ENCODE measurements at regions not wholly inside any gene's neighbourhood (a gene's known extent, or its start where the extent isn't known, plus 50 kb on each side); places are given as distances from the start of the nearest gene placed in this dataset.

- Histone ChIP-seq H2AFZ (ENCODE audit: low read length) (no peak overlapping the region), H3K9me3 (ENCODE audit: low read length) (peaks cover 4% of the 10 kb centered on the region; the same call in 1 of the 2 replicates), H3K4me2 (ENCODE audit: low read depth, low read length, poor library complexity, severe bottlenecking) (no peak overlapping the region), H3K27me3 (ENCODE audit: low read length) (no peaks in the 10 kb centered on the region), H3K79me2 (ENCODE audit: low read length) (no peaks in the 10 kb centered on the region), H3K4me3 (ENCODE audit: low read length) (no peak overlapping the region), H3K9me2 (replicated peaks; ENCODE audit: insufficient read depth, low read length) (peaks cover 4% of the 10 kb centered on the region; the same call in 1 of the 2 replicates), H4K20me1 (ENCODE audit: insufficient read depth, low read depth, low read length) (no peaks in the 10 kb centered on the region), H3K4me1 (ENCODE audit: low read length) (no peaks in the 10 kb centered on the region), H3K36me3 (ENCODE audit: insufficient read depth, low read length) (no peaks in the 10 kb centered on the region), H3K27ac (ENCODE audit: low read length) (no peak overlapping the region), H3K9ac (ENCODE audit: low read length) (no peak overlapping the region)
- DNase-seq, result no peak
Measured at GRCh38 chr2:52454962-52455361, 1312.6 kb upstream of the CHAC2 start.

GRCh38 chr2:52452201-52452600 is 1315.4 kb upstream of the CHAC2 start:
- Histone ChIP-seq H3K4me2 (ENCODE audit: low read depth, low read length, poor library complexity, severe bottlenecking) (no peak overlapping the region), H2AFZ (ENCODE audit: low read length) (no peak overlapping the region), H3K4me3 (ENCODE audit: low read length) (no peak overlapping the region)

GRCh38 chr2:52445686-52446085 is 1321.9 kb upstream of the CHAC2 start:
- Histone ChIP-seq H3K9ac (ENCODE audit: low read length) (no peak overlapping the region), H3K9me2 (replicated peaks; ENCODE audit: insufficient read depth, low read length) (no peaks in the 10 kb centered on the region), H3K4me3 (ENCODE audit: low read length) (no peak overlapping the region)

More at GRCh38 chr2:52452201-52452600, 1315.4 kb upstream of the CHAC2 start:
- no peak for DNase-seq
- Histone ChIP-seq H3K27me3 (ENCODE audit: low read length) (no peaks in the 10 kb centered on the region), H3K4me1 (ENCODE audit: low read length) (no peaks in the 10 kb centered on the region), H3K9me3 (ENCODE audit: low read length) (peaks cover 4% of the 10 kb centered on the region; the same call in 1 of the 2 replicates), H3K9ac (ENCODE audit: low read length) (no peak overlapping the region), H3K36me3 (ENCODE audit: insufficient read depth, low read length) (no peaks in the 10 kb centered on the region), H3K9me2 (replicated peaks; ENCODE audit: insufficient read depth, low read length) (peaks cover 4% of the 10 kb centered on the region; the same call in 1 of the 2 replicates), H3K27ac (ENCODE audit: low read length) (no peak overlapping the region), H4K20me1 (ENCODE audit: insufficient read depth, low read depth, low read length) (no peaks in the 10 kb centered on the region), H3K79me2 (ENCODE audit: low read length) (no peaks in the 10 kb centered on the region)

GRCh38 chr2:52431352-52431760 is 1336.2 kb upstream of the CHAC2 start:
- no peaks in the 10 kb centered on the region for H3K9me3 ChIP-seq (ENCODE audit: low read length)
- H4K20me1 ChIP-seq (ENCODE audit: insufficient read depth, low read depth, low read length), result no peaks in the 10 kb centered on the region
- DNase-seq, result no peak
- no peak overlapping the region for H3K4me2 ChIP-seq (ENCODE audit: low read depth, low read length, poor library complexity, severe bottlenecking)
- no peak overlapping the region for H2AFZ ChIP-seq (ENCODE audit: low read length)
- H3K36me3 ChIP-seq (ENCODE audit: insufficient read depth, low read length), result no peaks in the 10 kb centered on the region
- H3K79me2 ChIP-seq (ENCODE audit: low read length), result no peaks in the 10 kb centered on the region
- no peaks in the 10 kb centered on the region for H3K27me3 ChIP-seq (ENCODE audit: low read length)
- H3K9ac ChIP-seq (ENCODE audit: low read length), result no peak overlapping the region
- H3K27ac ChIP-seq (ENCODE audit: low read length), result no peak overlapping the region
- H3K4me3 ChIP-seq (ENCODE audit: low read length), result no peak overlapping the region
- H3K9me2 ChIP-seq (replicated peaks; ENCODE audit: insufficient read depth, low read length), result no peaks in the 10 kb centered on the region
- no peaks in the 10 kb centered on the region for H3K4me1 ChIP-seq (ENCODE audit: low read length)

More at GRCh38 chr2:52445686-52446085, 1321.9 kb upstream of the CHAC2 start:
- H3K27me3 ChIP-seq (ENCODE audit: low read length), result no peaks in the 10 kb centered on the region
- no peaks in the 10 kb centered on the region for H3K79me2 ChIP-seq (ENCODE audit: low read length)
- H3K4me2 ChIP-seq (ENCODE audit: low read depth, low read length, poor library complexity, severe bottlenecking), result no peak overlapping the region
- H3K27ac ChIP-seq (ENCODE audit: low read length), result no peak overlapping the region
- H2AFZ ChIP-seq (ENCODE audit: low read length), result no peak overlapping the region
- DNase-seq, result no peak
- no peaks in the 10 kb centered on the region for H4K20me1 ChIP-seq (ENCODE audit: insufficient read depth, low read depth, low read length)
- no peaks in the 10 kb centered on the region for H3K4me1 ChIP-seq (ENCODE audit: low read length)
- H3K36me3 ChIP-seq (ENCODE audit: insufficient read depth, low read length), result no peaks in the 10 kb centered on the region
- peaks cover 4% of the 10 kb centered on the region; the same call in 1 of the 2 replicates for H3K9me3 ChIP-seq (ENCODE audit: low read length)

GRCh38 chr2:52429740-52430139 is 1337.9 kb upstream of the CHAC2 start:
- no peaks in the 10 kb centered on the region for H3K4me1 ChIP-seq (ENCODE audit: low read length)
- no peaks in the 10 kb centered on the region for H3K9me3 ChIP-seq (ENCODE audit: low read length)
- DNase-seq, result no peak
- H3K36me3 ChIP-seq (ENCODE audit: insufficient read depth, low read length), result no peaks in the 10 kb centered on the region
- H3K27me3 ChIP-seq (ENCODE audit: low read length), result no peaks in the 10 kb centered on the region
- no peak overlapping the region for H3K4me2 ChIP-seq (ENCODE audit: low read depth, low read length, poor library complexity, severe bottlenecking)
- H3K27ac ChIP-seq (ENCODE audit: low read length), result no peak overlapping the region
- no peaks in the 10 kb centered on the region for H4K20me1 ChIP-seq (ENCODE audit: insufficient read depth, low read depth, low read length)
- H3K9ac ChIP-seq (ENCODE audit: low read length), result no peak overlapping the region
- H3K79me2 ChIP-seq (ENCODE audit: low read length), result no peaks in the 10 kb centered on the region
- H3K4me3 ChIP-seq (ENCODE audit: low read length), result no peak overlapping the region
- H3K9me2 ChIP-seq (replicated peaks; ENCODE audit: insufficient read depth, low read length), result no peaks in the 10 kb centered on the region
- H2AFZ ChIP-seq (ENCODE audit: low read length), result no peak overlapping the region

- Histone ChIP-seq H3K9me3 (ENCODE audit: low read length) (no peaks in the 10 kb centered on the region), H3K4me1 (ENCODE audit: low read length) (no peaks in the 10 kb centered on the region), H3K27ac (ENCODE audit: low read length) (no peak overlapping the region), H3K4me2 (ENCODE audit: low read depth, low read length, poor library complexity, severe bottlenecking) (no peak overlapping the region), H4K20me1 (ENCODE audit: insufficient read depth, low read depth, low read length) (no peaks in the 10 kb centered on the region), H3K79me2 (ENCODE audit: low read length) (no peaks in the 10 kb centered on the region), H3K9me2 (replicated peaks; ENCODE audit: insufficient read depth, low read length) (no peaks in the 10 kb centered on the region), H3K27me3 (ENCODE audit: low read length) (no peaks in the 10 kb centered on the region), H2AFZ (ENCODE audit: low read length) (no peak overlapping the region), H3K9ac (ENCODE audit: low read length) (no peak overlapping the region), H3K36me3 (ENCODE audit: insufficient read depth, low read length) (no peaks in the 10 kb centered on the region), H3K4me3 (ENCODE audit: low read length) (no peak overlapping the region)
- no peak for DNase-seq
Measured at GRCh38 chr2:52429171-52429570, 1338.4 kb upstream of the CHAC2 start.

- H3K79me2 ChIP-seq (ENCODE audit: low read length), result no peaks in the 10 kb centered on the region
- no peaks in the 10 kb centered on the region for H3K9me3 ChIP-seq (ENCODE audit: low read length)
- H2AFZ ChIP-seq (ENCODE audit: low read length), result no peak overlapping the region
- no peaks in the 10 kb centered on the region for H3K4me1 ChIP-seq (ENCODE audit: low read length)
- no peaks in the 10 kb centered on the region for H3K9me2 ChIP-seq (replicated peaks; ENCODE audit: insufficient read depth, low read length)
- H3K27ac ChIP-seq (ENCODE audit: low read length), result no peak overlapping the region
- H3K27me3 ChIP-seq (ENCODE audit: low read length), result no peaks in the 10 kb centered on the region
- no peak overlapping the region for H3K9ac ChIP-seq (ENCODE audit: low read length)
- no peak for DNase-seq
- no peaks in the 10 kb centered on the region for H3K36me3 ChIP-seq (ENCODE audit: insufficient read depth, low read length)
- H3K4me3 ChIP-seq (ENCODE audit: low read length), result no peak overlapping the region
- H3K4me2 ChIP-seq (ENCODE audit: low read depth, low read length, poor library complexity, severe bottlenecking), result no peak overlapping the region
- H4K20me1 ChIP-seq (ENCODE audit: insufficient read depth, low read depth, low read length), result no peaks in the 10 kb centered on the region
Measured at GRCh38 chr2:52428224-52428623, 1339.4 kb upstream of the CHAC2 start.

- no peak overlapping the region for H3K4me2 ChIP-seq (ENCODE audit: low read depth, low read length, poor library complexity, severe bottlenecking)
- H3K9me2 ChIP-seq (replicated peaks; ENCODE audit: insufficient read depth, low read length), result no peaks in the 10 kb centered on the region
- H4K20me1 ChIP-seq (ENCODE audit: insufficient read depth, low read depth, low read length), result no peaks in the 10 kb centered on the region
- no peaks in the 10 kb centered on the region for H3K79me2 ChIP-seq (ENCODE audit: low read length)
- H3K4me3 ChIP-seq (ENCODE audit: low read length), result no peak overlapping the region
- H3K36me3 ChIP-seq (ENCODE audit: insufficient read depth, low read length), result no peaks in the 10 kb centered on the region
- no peak overlapping the region for H2AFZ ChIP-seq (ENCODE audit: low read length)
- H3K4me1 ChIP-seq (ENCODE audit: low read length), result no peaks in the 10 kb centered on the region
- DNase-seq, result no peak
- no peaks in the 10 kb centered on the region for H3K9me3 ChIP-seq (ENCODE audit: low read length)
- no peak overlapping the region for H3K9ac ChIP-seq (ENCODE audit: low read length)
- H3K27me3 ChIP-seq (ENCODE audit: low read length), result no peaks in the 10 kb centered on the region
- no peak overlapping the region for H3K27ac ChIP-seq (ENCODE audit: low read length)
Measured at GRCh38 chr2:52423655-52424054, 1343.9 kb upstream of the CHAC2 start.

GRCh38 chr2:52423111-52423510 is 1344.5 kb upstream of the CHAC2 start:
- Histone ChIP-seq H4K20me1 (ENCODE audit: insufficient read depth, low read depth, low read length) (no peaks in the 10 kb centered on the region), H3K4me1 (ENCODE audit: low read length) (no peaks in the 10 kb centered on the region), H3K36me3 (ENCODE audit: insufficient read depth, low read length) (no peaks in the 10 kb centered on the region)

More at GRCh38 chr2:52423111-52423510, 1344.5 kb upstream of the CHAC2 start:
- no peak for DNase-seq
- H2AFZ ChIP-seq (ENCODE audit: low read length), result no peak overlapping the region
- H3K79me2 ChIP-seq (ENCODE audit: low read length), result no peaks in the 10 kb centered on the region
- H3K9me2 ChIP-seq (replicated peaks; ENCODE audit: insufficient read depth, low read length), result no peaks in the 10 kb centered on the region
- no peaks in the 10 kb centered on the region for H3K9me3 ChIP-seq (ENCODE audit: low read length)
- no peak overlapping the region for H3K4me2 ChIP-seq (ENCODE audit: low read depth, low read length, poor library complexity, severe bottlenecking)
- H3K27me3 ChIP-seq (ENCODE audit: low read length), result no peaks in the 10 kb centered on the region
- H3K9ac ChIP-seq (ENCODE audit: low read length), result no peak overlapping the region
- no peak overlapping the region for H3K27ac ChIP-seq (ENCODE audit: low read length)
- H3K4me3 ChIP-seq (ENCODE audit: low read length), result no peak overlapping the region

Data from Karpas-422 (cell line).